A549 (cell line): ENCODE measurements at regions not wholly inside any gene's neighbourhood (a gene's known extent, or its start where the extent isn't known, plus 50 kb on each side); places are given as distances from the start of the nearest gene placed in this dataset.

ENCODE experiments used
- EP300 ChIP-seq, 2 experiments: fragments of >200 bp; sonication (Bioruptor Twin); formaldehyde crosslinking; IDR thresholded peaks; 2 replicates in 1 of 2; 3 replicates in 1 of 2; pipeline ENCODE4 v1.6.1; 2016 to 2017
- MYC ChIP-seq: IDR thresholded peaks from 2 replicates; pipeline ENCODE4 v1.6.1; 2012; ENCODE audit warnings: mild to moderate bottlenecking, inconsistent platforms, low read length, improper control_type of control experiment, borderline replicate concordance
- TF ChIP-seq, protein P1 (sequence below): fragments of >200 bp; sonication (Bioruptor Twin); formaldehyde crosslinking; IDR thresholded peaks from 3 replicates; pipeline ENCODE4 v1.5.1; 2016

DNA sequence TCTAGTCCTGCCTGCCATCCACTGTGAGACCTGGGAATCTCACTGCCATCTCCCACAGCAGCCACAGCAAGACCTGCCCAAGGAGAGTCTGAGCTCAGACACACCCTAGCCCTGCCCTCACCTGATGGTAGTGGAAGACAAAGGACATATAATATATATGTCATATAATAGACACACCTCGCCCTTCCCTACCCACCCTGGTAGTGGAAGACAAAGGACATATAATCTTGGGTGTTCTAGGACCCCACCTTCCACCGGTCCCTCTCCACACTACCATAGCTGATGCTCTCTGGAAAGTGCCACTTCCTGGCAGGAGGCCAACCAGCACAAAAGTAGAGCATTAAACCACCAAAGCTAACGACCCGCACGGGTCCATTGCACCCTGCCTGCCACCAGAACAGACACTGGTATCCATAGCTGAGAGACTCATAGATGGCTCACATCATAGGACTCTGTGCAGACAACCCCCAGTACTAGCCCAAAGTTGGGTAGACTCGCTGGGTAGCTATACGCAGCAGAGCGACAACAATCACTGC lies 545.6 kb downstream of the CAAP1 start:
- TF ChIP-seq, protein P1, sequence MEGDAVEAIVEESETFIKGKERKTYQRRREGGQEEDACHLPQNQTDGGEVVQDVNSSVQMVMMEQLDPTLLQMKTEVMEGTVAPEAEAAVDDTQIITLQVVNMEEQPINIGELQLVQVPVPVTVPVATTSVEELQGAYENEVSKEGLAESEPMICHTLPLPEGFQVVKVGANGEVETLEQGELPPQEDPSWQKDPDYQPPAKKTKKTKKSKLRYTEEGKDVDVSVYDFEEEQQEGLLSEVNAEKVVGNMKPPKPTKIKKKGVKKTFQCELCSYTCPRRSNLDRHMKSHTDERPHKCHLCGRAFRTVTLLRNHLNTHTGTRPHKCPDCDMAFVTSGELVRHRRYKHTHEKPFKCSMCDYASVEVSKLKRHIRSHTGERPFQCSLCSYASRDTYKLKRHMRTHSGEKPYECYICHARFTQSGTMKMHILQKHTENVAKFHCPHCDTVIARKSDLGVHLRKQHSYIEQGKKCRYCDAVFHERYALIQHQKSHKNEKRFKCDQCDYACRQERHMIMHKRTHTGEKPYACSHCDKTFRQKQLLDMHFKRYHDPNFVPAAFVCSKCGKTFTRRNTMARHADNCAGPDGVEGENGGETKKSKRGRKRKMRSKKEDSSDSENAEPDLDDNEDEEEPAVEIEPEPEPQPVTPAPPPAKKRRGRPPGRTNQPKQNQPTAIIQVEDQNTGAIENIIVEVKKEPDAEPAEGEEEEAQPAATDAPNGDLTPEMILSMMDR, result no peak
- TF ChIP-seq MYC (no peak), EP300 (IDR thresholded peaks at IDR 0.05) (no peak)
